B cell (primary cell): ENCODE measurements at regions not wholly inside any gene's neighbourhood (a gene's known extent, or its start where the extent isn't known, plus 50 kb on each side); places are given as distances from the start of the nearest gene placed in this dataset.

Experiments used
- CTCF ChIP-seq: fragments of 200-600 bp; IDR thresholded peaks from one replicate; pipeline ENCODE4 v1.8.0; 2022; ENCODE audit warnings: antibody characterized with exemption, mild to moderate bottlenecking
- EZH2 ChIP-seq: IDR thresholded peaks from 2 replicates; pipeline ENCODE4 v1.6.1; 2012; ENCODE audit warnings: borderline replicate concordance, low read depth, mild to moderate bottlenecking, moderate library complexity, low read length; ENCODE audit not compliant: insufficient read depth, poor library complexity, severe bottlenecking

- TF ChIP-seq CTCF, result no peak
- no peak for TF ChIP-seq EZH2
Observed at GRCh38 chr10:130800281-130800680, 511.2 kb downstream of the TCERG1L start.
